Stimulated activated CD8-positive, alpha-beta memory T cell treated with anti-CD3 and anti-CD28 coated beads, Interleukin-7, amount 100 ng/mL, for 24 hours (primary cell): ENCODE measurements at regions not wholly inside any gene's neighbourhood (a gene's known extent, or its start where the extent isn't known, plus 50 kb on each side); places are given as distances from the start of the nearest gene placed in this dataset.

Experiments used
- DNase-seq: peaks from one replicate; pipeline ENCODE4 v3.0.0-alpha.2; 2020; ENCODE audit warnings: low read depth

DNA sequence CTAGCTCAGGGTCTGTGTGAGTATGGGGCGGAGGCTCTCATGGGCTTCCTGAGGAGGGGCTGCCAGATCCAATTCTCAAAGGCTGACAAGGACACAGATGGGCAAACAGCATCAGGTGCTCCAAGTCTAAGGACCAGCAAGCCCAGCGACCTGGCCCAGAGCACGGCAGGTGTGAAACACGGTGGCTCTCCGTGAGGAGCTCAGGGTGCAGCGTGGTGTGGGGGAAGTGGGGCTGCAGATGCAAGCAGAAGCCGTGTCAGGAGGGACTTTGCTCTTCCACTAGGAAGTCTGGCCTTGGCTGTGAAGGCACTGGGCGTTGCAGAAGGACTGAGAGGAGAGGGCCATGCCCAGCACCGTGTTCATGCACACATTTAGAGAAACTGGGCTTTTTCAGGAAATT, 420.0 kb downstream of the GADD45G start:
- no peak for DNase-seq

DNA sequence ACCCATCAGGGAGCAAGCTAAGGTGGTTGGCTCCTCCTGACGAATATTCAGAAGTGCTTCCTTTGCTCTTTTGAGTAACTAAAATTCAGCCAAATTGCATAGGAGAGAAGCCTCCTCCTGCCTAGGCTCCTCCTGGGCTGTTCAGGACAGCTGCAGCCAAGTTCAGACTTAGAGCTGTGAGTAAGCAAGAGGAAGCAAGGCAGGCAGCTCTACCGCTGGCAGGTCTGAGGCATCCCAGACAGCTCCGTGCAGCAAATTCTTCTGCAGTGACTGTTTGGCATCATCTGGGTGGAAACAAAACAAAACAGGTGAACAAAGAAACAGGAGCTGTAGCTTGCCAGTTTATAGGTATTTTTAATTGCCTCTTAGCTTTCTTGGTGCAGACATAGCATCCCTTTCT, 421.0 kb downstream of the GADD45G start:
- DNase-seq, result no peak

- no peak for DNase-seq
Measured at GRCh38 chr9:90027296-90027790, 422.5 kb downstream of the GADD45G start.

DNA sequence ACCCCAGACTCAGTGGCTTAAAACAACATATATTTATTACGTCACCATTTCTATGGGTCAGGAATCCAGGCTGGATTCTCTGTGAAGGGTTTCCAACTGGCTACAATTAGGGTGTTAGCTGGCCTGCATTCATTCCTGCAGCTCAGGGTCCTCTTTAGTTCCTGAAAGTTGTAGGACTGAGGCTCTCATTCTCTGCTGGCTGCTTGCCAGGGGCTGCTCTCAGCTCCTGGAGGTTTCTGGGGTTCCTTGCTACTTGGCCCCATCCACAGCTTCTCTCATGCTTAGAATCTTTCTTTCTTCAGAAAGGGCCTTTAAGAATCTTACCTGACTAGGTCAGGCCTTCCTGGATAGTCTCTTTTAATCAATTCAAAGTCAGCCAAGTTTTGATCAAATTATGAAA, 424.6 kb downstream of the GADD45G start:
- DNase-seq, result no peak

GRCh38 chr9:90029996-90030395, 425.2 kb downstream of the GADD45G start:
- no peak for DNase-seq

DNA sequence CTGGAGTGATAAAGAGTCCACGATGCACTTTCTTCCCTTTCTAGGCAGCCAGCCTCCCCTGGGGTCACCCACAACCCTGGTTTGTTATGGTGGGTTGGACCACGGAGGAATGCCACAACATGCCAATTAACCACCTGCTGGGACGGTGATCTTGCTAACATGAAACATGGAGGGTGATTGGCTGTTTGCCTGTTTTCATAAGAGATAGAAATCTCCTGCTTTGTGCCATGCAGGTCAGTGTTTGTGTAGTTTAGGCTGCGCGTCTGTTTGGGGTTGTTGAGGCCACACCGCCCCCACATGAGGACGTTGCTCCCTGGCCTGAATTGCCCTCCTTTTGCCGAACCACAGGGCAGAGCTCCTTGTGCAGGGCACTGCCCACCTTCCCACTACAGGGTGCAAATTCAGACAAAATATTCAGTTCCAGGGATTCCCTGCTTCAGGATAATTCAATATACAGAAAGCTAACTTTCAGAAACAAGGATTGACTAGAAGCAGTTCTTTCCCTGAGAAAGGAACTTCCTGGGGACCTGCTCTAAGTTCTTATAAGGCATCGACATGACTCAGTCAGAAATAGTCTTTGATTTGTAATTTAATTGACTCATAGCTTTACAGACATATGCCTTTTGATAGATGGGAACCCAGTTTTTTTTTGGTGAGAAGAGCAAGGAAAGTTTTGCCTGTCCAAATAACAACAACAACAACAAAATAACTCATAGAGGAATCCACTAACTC, 427.6 kb downstream of the GADD45G start:
- no peak for DNase-seq

DNA sequence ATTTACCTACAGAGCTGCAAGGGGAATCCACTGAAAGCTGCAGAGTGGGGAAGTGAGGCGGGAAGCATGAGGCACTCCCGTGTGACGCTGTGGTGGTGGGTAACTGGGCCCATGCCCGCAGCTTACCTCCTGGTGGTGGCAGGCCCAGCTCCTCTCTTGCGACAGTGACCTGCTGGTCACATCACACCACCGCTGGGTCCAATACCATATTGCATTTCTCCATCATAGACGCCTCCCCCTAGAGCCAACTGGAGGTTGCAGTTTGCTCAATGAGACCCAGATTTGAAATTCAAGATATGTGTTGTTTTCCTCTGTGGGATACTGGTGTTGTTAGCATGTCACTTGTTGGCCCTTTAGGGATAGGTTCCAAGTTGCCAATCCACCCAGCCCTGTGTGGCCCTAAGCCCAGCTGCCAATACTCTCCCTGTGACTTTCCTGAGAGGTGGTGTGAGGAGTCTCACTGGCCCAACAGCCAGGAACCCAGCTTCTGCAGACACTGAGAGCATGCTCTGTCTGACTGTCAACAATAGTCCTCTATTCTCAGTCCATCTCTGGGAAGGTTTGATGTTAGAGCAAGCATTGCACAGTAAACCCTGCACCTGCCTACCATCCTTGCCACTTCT, 428.3 kb downstream of the GADD45G start:
- DNase-seq, result no peak

- no peak for DNase-seq
Measured at GRCh38 chr9:90034071-90034470, 429.3 kb downstream of the GADD45G start.

GRCh38 chr9:90035471-90035870, 430.7 kb downstream of the GADD45G start:
- no peak for DNase-seq

DNA sequence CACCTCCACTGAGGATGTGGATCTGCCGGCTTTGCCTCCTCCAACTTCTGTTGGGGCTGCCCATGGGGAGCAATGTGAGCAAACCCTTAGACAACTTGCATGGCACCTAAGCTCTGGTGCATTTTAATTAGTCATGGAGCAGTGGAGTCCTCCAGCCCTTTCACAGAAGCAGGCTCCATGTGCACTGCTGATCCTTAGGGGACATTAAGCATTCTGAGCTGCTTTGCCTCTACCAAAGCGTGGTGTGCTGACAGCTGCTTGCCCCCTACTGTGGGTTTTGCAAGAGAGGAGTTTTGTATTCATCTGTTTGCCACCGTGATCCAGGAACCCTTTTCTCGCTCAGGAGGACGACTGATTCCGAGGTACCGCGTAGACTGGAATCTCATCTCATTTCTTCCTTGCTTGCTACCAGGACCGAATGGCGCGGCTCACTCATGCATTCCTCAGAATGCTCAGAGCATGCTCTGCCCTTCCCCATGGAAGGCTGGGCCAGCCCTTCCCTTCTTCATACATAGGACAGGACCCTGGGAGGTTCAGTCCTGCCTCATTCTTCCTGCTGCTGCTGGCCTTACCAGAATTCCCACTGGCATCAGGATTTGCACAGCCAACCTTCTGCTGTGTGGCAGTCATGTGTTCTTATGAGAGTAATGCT, 432.5 kb downstream of the GADD45G start:
- DNase-seq, result no peak

GRCh38 chr9:90038763-90039162, 434.0 kb downstream of the GADD45G start:
- DNase-seq, result no peak

- DNase-seq, result no peak
Measured at GRCh38 chr9:90044263-90044662, 439.5 kb downstream of the GADD45G start.

GRCh38 chr9:90044710-90045151, 439.9 kb downstream of the GADD45G start:
- DNase-seq, result no peak

DNA sequence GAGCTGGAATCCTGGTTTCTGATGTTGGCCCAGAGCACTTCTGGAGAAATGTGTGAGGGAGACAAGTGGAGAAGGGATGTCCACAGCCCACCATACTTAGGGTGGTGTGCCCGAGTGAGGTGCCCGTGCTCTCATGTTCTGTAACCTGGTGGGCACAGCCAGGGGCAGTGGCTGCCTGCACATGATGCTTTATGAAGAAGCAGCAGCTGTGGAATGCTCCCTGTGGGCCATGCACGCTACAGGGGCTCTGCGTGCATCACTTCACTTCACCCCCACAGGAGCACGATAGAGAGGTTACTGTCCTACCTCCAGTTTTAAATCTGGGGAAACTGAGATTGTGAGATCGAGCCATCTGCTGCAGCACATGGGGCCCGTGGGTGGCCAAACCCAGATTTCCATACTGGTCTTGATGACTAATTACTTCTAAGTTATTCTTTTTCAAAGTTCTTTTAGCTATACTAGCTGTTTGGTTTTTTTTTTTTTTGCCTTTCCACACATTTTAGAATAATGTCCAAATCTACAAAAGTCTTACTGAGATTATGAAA, 441.6 kb downstream of the GADD45G start:
- DNase-seq, result no peak

- no peak for DNase-seq
Measured at GRCh38 chr9:90047828-90048227, 443.0 kb downstream of the GADD45G start.

DNA sequence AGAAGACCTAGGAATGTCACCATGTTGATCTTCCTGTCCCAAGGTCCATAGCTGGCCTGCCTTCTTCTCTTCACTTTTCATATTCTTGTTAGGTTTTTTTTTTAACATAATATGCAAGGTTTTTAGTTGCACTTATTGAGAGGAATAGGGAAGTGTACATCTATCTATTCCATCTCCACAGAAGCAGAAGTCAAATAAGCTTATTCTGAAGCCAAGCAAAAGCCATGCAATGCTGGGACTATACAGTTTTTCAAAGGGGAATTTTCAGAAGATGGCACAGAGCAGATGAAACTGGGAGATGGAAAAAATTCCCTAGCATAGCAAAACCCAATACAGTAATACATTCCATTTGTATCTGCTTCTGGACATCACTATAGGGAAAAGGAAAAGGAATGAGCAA, 447.6 kb downstream of the GADD45G start:
- DNase-seq, result no peak

DNA sequence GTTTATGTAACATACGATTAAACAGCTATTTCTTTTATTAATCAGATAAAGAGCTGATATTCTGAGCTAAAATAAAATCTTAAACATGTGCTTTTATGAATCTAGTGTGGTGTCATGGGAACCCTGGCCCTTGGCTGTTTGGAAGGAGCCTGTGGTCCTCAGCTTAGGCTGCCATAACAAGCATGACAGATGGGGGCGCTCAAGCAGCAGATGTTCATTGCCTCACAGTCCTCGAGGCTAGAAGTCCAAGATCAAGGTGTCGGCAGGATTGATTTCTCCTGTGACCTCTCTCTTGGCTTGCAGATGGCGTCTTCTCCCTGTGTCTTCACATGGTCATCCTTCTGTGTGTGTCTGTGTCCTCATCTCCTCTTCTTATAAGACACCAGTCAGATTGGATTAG, 448.2 kb downstream of the GADD45G start:
- no peak for DNase-seq

DNA sequence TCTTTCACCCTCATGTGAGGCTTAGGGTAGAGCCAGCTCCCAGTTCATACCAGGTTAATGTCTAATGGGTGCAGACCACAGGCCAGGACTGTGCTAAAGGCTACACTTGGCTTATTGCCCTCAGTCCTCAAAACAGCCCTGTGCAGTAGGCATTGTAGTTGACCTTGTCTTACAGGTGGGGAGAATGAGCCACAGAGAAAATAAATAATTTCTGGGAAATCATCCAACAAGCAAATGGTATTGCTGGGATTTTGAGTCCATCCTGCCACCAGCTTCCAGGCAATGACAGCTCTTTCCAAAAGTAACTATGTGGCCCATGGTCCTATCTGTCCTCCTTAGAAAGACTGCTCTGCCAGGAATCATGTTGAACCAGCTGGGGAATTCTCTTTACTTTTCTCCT, 450.0 kb downstream of the GADD45G start:
- DNase-seq, result no peak

DNA sequence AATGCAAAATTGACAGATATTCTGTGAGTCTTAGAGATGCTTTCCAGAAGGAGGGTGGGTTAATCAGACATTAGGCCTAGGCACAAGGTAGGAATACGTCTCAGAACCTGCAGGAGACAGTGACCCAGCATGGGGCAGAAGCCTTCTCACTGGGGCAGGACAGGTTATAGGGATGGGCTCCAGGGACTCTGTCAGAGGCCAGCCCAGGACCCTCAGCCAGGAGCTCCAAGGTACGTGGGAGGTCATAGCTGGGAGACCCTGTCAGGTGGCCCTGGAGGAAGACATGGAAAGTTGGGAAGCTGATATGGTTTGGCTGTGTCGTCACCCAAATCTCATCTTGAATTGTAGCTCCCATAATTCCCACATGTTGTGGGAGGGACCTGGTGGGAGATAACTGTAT, 450.4 kb downstream of the GADD45G start:
- no peak for DNase-seq

GRCh38 chr9:90057361-90057760, 452.5 kb downstream of the GADD45G start:
- DNase-seq, result no peak

DNA sequence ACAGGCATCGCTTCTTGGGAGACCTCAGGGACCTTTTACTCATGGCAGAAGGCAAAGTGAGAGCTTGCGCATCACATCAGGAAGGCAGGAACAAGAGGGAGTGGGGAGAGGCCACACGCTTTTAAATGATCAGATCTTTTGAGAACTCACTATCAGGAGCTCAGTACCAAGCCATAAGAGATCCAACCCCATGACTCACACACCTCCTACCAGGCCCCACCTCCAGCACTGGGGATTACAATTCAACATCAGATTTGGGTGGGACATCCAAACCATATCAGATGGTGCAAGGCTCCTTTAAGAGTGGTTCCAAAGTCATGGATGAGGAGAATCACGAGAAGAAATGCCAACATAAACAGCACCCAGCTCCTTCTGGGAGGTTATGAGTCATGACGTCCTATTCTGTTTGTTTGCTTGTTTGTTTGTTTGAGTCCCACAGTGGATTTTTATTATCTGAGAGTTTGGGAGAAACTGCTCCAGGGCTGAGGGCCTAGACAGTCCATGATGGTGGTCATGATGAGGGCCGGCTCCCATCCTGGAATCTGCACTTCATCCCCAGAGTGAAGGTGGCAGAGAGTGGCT, 453.5 kb downstream of the GADD45G start:
- no peak for DNase-seq

- no peak for DNase-seq
Measured at GRCh38 chr9:90059436-90059835, 454.6 kb downstream of the GADD45G start.

- no peak for DNase-seq
Measured at GRCh38 chr9:90060256-90060655, 455.4 kb downstream of the GADD45G start.
